HG03442 (cell line): ENCODE measurements at regions not wholly inside any gene's neighbourhood (a gene's known extent, or its start where the extent isn't known, plus 50 kb on each side); places are given as distances from the start of the nearest gene placed in this dataset.

Source experiments
- ATAC-seq: cut with Tn5 transposase; IDR thresholded peaks from one replicate; pipeline ENCODE4 v1.9.1; 2021; ENCODE audit warnings: mild to moderate bottlenecking, moderate library complexity; ENCODE audit not compliant: unreplicated experiment

DNA sequence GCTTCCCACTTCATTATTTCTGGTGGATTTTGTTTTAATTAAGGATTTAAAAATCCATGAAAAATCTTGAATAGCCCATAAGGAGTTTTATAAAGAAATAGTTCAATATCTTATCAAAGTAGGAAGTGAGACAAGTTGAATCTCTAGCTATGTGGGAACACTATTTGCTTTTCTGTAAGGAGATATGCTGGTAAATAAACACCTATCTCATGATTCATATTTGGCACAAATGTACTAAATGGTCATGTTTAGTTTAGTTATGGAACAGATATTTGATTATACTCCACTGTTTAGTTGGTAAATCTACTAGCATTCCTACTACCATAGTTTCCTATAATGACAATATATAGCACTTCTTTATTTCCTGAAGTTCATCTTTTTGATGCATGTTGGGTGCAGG, 239.9 kb upstream of the CEP162 start:
- no peak for ATAC-seq

DNA sequence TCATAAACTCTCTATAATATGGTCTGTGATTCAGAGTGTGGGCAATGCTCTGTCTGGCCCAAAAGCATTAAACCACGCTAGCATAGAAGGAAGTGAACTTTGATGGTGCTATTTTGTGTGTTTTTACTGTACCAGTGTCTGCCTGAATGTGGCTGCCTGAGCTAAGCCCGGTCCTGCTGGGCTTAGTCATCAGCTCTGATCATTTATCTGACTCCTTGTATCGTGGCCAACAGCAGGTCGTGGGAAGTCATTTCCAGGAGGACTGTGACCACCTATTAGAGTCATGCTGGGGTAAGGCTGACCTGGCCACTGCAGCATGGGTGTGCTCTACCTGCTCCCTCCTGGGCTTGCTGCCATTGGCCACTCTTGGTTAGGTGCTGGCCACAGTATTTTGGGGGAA, 239.1 kb upstream of the CEP162 start:
- ATAC-seq, result no peak

DNA sequence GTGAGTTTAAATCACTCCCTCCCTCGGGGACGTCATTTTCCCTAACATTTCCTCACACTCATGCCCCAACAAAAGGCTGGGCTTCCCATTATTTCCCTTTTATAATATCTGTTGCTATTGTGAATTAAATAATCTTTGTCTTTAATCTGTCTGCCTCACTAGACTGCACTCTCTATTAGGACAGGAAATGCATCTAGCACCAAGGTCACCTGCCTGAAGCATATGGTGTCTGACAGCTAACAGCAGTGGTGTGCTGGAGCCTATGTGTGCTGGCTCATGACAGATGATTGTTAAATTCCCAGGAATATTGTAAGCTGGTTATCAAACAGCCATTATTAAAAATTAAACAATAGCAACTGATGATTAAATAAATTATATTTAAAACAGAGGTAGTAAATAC, 237.0 kb upstream of the CEP162 start:
- no peak for ATAC-seq

DNA sequence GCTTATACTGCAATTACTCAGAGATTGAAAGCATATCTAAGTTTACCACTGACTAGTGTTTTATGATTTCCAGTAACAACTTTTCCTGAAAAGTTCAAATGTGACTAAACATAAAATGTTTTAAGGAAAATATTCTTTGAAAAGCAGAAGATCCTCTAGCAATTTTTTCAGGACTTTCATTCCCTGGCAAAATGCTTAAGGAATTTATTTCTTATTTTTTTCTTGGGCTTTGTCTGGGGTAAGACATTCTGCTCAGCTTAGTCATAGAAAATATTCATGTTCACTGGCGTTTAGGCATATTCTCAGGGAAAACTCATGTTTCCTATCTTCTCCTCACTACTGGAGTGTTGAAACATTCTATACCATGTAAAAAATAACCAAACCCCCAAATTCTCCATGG, 235.3 kb upstream of the CEP162 start:
- ATAC-seq, result no peak

DNA sequence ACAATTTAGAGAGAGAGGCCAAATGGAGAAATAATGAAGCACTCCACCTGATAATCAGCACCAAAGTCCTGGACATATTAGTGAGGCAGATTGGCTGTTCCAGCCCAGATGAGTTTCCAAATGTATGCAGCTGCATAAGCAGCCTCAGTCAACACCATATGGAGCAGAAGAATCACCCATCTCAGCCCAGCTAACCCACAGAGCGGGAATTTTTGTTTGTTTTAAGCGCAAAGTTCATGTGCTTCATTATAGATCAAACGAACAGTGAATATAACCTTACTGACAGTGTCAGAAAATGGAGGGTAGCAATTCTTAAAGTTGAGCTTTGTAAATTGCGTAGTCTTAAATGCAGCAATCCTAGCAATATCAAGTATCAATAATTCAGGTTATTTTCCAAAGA, 234.0 kb upstream of the CEP162 start:
- no peak for ATAC-seq

DNA sequence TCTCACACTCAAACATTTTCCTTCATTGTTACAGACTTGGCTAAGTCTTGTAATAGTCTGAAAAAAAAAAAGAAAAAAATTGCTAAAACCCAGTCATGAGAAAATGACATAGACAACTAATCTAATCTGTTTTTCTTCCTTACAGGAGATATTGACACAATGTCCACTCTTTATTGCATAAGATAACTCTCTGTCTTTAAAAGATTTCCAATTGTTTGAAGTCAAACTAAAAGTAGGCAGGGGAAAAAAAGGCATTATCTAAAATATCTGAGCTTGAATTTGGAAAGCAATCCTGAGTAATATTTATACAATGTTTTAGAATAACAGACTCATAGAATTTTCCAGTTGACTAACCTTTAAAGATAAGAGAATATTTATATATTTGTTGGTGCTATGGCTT, 233.0 kb upstream of the CEP162 start:
- ATAC-seq, result no peak

DNA sequence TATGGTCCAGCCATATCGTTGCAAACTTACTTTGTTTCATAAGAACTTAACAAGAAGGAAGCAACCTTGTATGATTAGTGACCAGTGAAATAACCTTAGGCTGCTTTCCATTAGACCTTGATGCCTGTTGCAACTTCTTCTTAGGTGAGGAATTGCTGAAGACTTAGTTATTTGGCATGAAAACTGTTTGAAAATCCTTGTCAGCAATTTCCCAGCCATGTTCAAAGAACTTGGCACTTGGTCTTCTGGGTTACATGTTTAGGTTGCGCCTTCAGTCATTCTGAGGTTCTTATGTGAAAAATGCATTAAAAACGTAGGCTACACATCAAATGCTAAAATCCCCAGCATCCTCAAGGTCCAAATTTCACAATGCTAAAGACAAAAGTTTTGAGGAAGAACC, 232.0 kb upstream of the CEP162 start:
- ATAC-seq, result no peak

DNA sequence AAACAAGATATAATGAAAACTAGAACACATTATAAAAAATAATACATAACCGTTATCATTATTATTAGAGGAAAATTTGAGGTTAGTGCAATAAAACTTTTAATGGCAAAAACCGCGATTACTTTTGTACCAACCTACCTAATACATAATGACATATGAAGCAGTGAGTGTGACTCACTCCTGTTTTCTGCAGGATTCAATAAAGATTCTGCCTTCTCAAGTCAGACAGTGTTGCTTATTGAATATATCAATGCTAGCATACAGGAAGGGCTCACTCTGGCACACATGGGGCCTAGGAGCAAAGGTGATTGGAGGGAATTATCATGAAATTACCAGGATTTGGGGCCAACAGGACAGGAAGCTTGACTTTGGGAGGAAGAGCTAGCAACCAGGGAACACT, 230.8 kb upstream of the CEP162 start:
- no peak for ATAC-seq

DNA sequence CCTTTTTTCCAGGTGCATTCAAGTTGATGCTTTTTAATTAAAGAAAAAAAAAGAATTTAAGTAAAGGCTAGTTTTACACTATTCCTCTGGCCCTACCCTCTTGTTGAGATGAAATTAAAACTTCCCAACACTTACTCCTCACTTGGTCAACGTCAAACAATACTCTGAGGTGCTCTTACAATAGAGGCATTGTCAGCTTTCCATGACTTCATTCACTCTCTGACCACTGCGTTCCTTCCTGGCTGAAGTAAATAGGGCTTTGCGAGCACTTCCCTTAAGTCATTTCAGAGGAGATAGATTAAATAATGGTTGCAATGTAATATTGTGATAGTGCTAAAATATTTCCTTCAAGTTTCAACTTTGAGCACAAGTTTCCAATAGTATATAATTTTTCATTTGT, 229.8 kb upstream of the CEP162 start:
- no peak for ATAC-seq

DNA sequence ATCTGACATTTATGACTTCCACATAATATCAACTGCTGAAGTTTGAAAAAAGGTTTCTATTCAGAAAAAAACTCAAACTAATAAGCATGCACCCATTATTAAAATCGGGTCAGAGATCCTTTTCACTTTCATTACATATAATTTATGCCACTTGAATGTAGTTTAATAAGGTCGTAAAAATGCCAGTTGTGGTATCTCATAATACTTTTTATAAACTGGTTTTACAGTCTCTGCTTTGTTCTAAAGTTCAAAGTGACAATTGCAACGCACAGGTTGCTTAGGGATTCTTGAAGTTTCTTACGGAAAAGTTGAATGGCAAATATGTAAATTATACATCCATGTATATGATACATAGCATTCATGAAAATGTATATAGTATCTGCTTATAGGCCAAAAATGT, 229.4 kb upstream of the CEP162 start:
- no peak for ATAC-seq

DNA sequence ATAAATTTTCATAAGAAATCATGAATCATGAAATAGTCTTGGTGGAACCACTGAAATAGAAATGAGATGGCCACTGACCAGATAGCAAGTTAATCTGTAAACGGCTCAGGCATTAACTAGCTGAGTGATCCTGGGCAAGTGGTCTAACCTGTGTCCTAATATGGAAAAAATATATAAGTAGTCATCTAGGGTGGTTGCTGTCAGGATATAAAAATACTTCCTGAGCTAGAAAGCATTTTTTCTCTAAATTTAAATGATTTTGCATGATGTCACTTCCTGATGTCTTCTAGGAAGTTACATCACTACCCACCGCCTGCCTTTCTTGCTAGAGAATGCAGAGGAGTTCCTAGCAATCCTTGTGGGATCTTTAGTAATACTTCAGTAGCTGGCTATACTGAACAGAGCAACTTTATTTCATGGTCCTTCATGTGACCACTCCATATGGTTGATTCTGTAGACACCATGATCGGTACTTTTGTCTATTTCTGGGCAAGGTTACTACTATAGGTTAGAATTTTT, 228.1 kb upstream of the CEP162 start:
- no peak for ATAC-seq

DNA sequence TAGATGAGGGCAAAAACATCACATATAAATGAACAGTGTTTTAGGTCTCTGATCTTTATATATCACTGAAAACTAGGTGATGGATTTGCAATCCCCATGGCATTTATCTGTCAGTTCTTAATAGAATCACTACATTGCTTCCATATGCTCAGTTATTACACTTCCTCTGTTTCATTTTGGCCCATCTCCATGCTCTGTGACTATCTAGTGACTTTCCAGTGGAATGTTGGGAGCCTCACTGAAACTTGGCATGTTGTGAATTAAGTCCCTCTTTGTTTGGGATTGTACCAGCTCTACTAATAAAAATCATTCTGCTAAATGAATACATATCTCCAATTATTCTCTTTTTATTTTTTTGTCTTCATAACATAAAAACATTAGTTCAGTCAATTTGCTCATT, 226.1 kb upstream of the CEP162 start:
- ATAC-seq, result no peak

DNA sequence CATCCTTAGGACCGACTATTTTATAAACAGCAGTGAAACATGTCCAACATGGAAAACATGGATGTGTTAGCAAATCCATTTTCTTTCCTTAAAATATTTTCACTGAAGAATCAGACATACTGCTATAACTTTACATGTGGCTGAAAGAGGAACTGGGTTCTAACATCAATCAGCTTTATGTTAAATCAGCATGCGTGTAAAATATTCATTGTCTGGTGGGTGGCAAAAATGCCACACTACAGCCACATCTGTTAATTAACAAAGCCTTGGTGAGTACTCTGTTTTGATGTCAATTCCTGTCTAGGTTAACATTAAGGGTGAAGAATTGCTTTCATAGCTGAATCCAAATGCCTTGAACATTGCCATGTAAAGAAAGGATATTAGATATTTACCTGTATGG, 222.6 kb upstream of the CEP162 start:
- no peak for ATAC-seq

DNA sequence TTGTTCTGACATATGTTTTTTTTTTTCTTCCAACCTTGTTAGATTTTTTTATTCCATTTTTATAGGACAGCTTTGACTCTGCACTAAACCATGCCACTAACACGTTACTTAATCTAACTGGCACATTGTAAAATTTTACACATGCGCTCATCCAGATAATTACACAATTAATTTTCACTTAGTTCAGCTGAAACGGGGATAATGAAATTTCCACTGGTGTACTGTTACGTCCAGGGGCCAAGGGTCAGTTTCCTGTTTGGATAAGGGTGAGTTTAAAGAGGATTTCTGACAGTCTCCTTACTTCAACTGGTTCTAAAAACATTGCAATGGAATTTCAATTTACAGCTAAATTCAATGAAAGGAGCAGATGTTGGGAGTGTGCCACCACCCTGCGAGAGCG, 221.8 kb upstream of the CEP162 start:
- no peak for ATAC-seq

DNA sequence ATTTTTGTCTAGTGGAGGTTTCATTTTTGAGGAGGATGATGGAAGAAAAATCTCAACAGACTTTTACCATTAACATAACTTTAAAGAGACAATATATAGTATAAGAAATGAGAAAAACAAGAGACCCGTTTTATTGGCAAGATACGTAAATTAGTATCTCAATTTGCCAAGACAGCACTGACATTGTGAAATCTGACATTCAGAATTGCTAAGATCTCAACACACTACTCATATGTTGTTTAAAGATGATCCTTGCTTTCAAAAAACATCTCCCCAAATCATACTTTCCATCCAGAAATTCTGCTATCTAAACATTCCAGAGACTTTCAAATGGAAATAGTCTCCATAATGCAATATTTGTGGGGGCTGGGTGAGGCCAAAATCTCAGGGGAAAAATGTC, 220.9 kb upstream of the CEP162 start:
- ATAC-seq, result no peak

DNA sequence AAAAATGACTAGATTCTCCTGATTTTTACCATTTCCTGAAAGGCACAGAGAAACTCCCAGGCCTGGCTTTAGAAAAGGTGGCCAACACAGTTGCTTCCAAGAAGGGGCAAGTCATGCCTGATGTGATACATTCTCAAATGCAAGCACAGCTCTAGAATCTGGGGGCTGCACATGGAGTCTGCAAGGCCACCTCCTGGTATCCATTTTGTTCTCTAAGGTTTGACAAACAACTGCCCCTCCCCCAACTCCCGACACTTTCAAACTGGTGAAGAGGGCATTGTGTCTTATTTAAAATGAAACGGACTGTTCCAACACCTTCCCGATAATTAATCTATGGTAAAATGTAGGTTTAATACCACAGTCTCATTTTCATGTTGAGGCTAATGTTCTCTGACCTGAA, 220.2 kb upstream of the CEP162 start:
- ATAC-seq, result no peak

DNA sequence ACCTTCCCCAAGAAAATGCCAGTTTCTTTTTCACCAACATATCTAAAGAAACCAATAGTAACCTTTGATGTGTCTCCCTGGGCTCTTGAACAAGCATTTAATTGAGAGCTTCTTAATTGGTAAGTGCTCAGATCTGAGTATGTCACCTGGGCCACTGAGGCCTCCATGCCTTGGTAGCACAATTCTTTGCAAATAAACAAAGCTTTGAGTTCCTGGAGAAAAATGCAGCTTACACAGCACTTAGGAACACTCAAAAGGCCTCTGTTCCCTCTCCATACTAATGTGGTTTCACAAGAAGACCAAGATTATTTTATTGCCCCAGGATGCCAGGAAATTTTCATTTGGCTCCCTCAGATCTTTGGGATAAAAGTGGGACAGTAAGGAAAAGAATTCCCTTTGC, 217.6 kb upstream of the CEP162 start:
- no peak for ATAC-seq

DNA sequence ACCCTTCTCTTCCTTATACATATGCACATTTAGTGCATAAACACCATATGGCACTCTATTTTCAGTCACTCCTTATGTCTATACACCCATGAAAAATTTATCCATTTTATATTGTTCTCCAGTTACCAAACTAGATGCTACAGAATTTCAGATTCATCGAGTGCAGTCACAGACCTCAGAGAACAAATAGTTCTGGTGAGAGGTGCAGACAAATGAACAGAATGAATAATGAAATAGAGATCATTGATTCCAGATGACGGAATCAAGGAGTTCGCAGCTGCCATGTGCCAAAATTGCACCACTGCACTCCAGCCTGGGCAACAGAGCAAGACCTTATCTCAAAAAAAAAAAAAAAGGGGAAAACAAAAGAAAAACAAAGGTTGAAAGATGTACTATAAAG, 214.8 kb upstream of the CEP162 start:
- ATAC-seq, result no peak

DNA sequence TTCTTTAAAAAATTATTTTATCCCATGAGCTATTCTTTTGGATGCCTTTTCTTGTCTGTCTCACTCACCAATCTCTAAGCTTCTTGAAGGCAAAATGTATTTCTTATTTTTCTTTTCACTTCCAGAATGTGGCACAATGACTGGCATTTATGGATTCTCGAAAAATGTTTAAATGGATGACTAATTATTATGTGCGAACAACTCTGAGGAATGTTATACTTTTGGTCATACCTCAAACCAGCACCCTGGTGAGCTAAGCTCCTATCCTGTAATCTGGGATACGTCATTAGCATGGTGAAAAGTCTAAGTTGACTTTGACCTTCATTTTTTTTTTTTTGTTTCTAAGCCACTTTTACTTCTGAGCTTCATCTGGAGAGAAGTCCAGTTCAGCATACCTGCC, 214.0 kb upstream of the CEP162 start:
- no peak for ATAC-seq

DNA sequence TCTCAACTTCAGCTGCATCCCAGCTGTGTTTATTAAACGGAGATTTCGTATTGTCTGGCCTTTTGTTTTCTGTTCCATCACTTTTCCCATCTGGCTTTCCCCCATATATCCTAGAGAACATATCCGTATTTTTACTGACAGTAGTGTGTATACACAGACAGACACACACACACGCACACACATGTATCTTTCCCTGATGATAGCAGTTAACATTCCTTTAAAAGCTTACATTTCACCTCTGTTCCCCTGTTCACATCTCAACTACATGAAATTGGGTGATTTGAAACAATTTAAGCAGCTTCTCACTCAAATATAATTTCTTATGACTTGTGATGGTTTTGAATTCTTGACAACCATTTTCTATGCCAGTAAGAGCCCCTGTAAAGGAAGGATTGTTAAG, 207.1 kb upstream of the CEP162 start:
- no peak for ATAC-seq

DNA sequence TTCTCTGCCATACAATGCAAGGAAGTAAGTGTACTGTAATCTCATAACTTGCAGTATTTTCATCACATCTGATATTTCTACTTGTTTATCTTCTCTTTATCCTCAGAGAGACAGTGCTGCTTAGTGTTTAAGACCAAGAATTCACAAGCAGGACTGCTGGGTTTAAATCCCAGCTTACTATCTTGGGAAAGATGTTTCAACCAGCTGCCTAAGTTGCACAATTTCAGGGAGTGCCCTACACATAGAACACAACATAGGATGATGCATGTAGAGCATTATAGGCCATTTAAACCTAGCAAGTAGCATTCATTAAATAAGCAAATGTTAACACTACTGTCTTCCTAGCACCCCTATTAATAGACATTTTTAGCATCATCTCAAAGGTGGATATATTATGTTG, 205.2 kb upstream of the CEP162 start:
- ATAC-seq, result no peak

DNA sequence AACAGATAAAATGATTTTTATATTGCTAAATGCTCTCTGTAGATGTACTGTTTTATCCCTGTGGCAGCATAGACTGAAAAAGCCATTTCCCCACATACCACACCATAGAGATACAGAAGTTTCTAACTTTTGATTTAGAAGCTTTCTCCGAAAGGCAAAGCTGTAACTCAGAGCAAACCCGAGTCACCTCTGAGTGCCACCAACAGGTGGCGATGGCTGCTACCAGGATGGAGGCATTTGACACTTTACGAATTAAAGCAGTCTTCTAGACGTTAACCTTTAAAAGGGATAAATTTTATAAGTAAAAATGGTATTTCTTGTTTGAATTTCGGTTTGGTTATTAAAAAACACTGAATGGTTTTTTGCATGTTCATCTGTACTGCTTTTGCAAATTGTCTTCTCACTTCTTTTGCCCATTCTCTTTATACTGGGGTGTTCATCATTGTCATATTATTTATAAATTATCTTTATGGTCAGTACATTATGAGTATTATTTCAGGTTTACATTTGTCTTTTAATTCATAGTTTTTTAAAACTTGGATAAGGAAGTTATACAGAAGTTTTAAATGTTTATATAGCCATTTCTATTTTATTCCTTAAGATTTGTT, 201.0 kb upstream of the CEP162 start:
- peak; percentile 72 for ATAC-seq

DNA sequence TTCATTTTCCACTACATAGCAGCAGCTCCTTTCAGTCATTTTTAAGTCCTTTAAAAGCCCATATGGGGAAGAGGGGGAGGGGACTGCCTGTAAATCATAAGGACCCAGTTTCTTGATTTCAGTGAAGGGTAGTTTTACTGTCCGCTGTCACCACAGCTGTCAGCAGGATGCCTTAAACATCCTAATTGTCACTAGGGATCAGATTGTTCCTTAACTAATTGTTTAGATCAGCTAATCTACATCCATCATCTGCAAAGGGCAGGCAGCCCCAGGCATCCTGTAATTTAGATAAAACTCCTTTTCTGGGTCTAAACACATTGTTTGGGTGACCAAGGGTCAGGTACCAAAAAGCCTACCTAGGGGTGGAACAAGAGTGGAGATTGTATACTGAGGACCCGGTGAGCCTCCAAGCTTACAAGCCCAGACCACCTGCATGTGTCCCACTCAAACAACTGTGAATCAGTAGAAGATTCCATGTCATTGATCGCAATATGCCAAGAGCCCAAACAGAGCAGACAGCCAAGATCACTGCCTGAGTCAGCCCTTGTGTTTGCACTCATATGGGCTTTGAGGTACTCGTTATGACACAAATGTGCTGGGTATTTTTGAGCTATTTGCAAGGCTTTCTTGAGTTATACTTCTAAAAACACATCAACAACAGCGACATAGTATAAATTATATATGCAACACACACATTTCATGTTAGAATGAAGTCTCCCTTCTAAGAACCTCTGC, 198.7 kb upstream of the CEP162 start:
- ATAC-seq, result no peak
